Activated CD8-positive, alpha-beta T cell treated with anti-CD3 and anti-CD28 coated beads for 36 hours (primary cell): ENCODE measurements at regions not wholly inside any gene's neighbourhood (a gene's known extent, or its start where the extent isn't known, plus 50 kb on each side); places are given as distances from the start of the nearest gene placed in this dataset.

Experiments
- ATAC-seq: fragments of 200-7000 bp; cut with Tn5 transposase; one replicate; pipeline ENCODE4 v1.10.0; 2021; ENCODE audit warnings: mild to moderate bottlenecking, moderate library complexity
- CTCF ChIA-PET: fragments of 350-600 bp; sonication (Branson Sonifier 250); formaldehyde crosslinking; loops from one replicate; lab custom pipeline; 2021; ENCODE audit warnings: antibody characterized with exemption; lab: Charles Lee
- POLR2A ChIA-PET: fragments of 350-600 bp; sonication (Branson Sonifier 250); formaldehyde crosslinking; loops from one replicate; lab custom pipeline; 2021; ENCODE audit warnings: antibody characterized with exemption; lab: Charles Lee
- DNase-seq: peaks from one replicate; pipeline ENCODE4 v3.0.0-alpha.2; 2020
- H3K27ac Mint-ChIP-seq: one replicate; pipeline ENCODE4 v1.8.0; 2021; ENCODE audit warnings: mild to moderate bottlenecking, mixed read lengths
- H3K27me3 Mint-ChIP-seq: one replicate; pipeline ENCODE4 v1.8.0; 2021; ENCODE audit warnings: mixed read lengths
- H3K36me3 Mint-ChIP-seq: one replicate; pipeline ENCODE4 v1.8.0; 2021; ENCODE audit warnings: low read depth, mixed read lengths
- H3K4me1 Mint-ChIP-seq: one replicate; pipeline ENCODE4 v1.8.0; 2021; ENCODE audit warnings: low read depth, mixed read lengths
- H3K4me3 Mint-ChIP-seq: one replicate; pipeline ENCODE4 v1.8.0; 2021; ENCODE audit warnings: mild to moderate bottlenecking, moderate library complexity, mixed read lengths
- H3K9me3 Mint-ChIP-seq: one replicate; pipeline ENCODE4 v1.8.0; 2021; ENCODE audit warnings: mixed read lengths
- CTCF ChIP-seq: fragments of 200-600 bp; IDR thresholded peaks from one replicate; pipeline ENCODE4 v1.8.0; 2022; ENCODE audit warnings: antibody characterized with exemption, mild to moderate bottlenecking
- intact Hi-C: fragments of 100-400 bp; cut with micrococcal nuclease; formaldehyde crosslinking; loops from one replicate; pipeline ENCODE4 v1.10.0; 2022

DNA sequence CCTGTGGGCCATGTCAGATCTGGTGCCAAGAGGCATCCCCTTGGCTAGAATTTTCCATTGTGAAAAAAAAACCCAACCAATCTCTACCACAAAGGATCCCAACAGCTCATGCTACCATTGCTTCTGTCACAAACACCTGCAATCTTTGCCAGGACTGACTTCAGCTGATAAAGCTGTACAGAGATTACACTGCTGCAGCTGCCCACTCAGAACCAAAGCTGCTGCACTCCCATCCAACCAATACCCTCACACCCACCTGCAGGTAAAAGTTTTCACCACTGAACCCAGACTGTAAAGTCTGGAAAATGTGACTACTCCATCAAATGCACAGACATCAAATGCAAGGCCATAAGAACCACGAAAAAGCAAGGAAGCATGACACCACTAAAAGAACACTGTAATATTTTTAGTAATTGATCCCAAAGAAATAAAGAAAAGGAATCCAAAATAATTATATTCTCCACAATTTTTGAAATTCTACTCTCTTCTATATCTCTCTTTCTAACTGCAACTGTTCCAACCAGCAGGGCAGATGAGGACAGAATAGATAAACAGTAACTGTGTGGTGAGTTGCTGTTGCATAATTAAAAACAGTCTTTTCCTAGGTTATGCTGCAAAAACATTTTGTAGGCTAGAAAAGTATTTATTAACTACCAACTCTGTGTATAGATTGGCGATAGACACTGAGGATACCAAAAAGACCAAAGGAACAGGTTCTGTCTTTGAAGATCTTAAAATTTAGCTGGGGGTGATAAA lies 128.0 kb upstream of the MCHR2 start:
- Mint-ChIP-seq H3K9me3 (no peaks in the 10 kb centered on the region), H3K27me3 (peaks cover 7% of the 10 kb centered on the region), H3K4me3 (no peak overlapping the region), H3K27ac (no peak overlapping the region), H3K4me1 (no peaks in the 10 kb centered on the region), H3K36me3 (no peaks in the 10 kb centered on the region)
- intact Hi-C loops: no loop called here
- TF ChIP-seq CTCF: no peak
- CTCF ChIA-PET: interaction anchor here (0.6 to 1.7 kb wide), 3 partner anchors 15 to 254 kb away, joined by 3 to 5 read pairs (median 4); no protein-coding TSS in a partner anchor
- POLR2A ChIA-PET: no interaction called here
- no peak for DNase-seq
- no peak for ATAC-seq

DNA sequence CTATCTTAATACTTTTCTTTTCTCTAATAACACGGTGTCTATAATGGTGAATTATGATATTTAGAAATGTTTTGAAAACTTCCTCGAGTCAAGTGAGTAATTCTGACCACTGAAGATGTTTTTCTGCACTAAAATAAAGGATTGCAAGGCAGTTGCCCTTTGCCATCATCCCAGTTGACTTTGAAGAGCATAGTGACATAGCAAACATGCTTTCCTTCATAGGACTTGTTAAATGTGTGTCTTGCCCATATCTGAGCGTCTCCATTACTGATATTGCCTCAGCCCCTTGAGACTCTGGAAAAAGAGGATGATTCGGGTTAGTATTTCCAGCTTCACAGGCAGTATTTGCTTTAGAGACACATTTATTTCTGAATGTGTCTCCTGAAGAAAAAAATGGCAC lies 125.2 kb upstream of the MCHR2 start:
- Mint-ChIP-seq H3K36me3 (no peaks in the 10 kb centered on the region), H3K27me3 (peaks cover 9% of the 10 kb centered on the region), H3K27ac (no peak overlapping the region), H3K4me1 (no peaks in the 10 kb centered on the region), H3K9me3 (no peaks in the 10 kb centered on the region), H3K4me3 (no peak overlapping the region)
- ATAC-seq (no peak), DNase-seq (no peak)
- intact Hi-C loops: no loop called here
- ChIA-PET POLR2A (no interaction called here), CTCF (no interaction called here)
- no peak for TF ChIP-seq CTCF

DNA sequence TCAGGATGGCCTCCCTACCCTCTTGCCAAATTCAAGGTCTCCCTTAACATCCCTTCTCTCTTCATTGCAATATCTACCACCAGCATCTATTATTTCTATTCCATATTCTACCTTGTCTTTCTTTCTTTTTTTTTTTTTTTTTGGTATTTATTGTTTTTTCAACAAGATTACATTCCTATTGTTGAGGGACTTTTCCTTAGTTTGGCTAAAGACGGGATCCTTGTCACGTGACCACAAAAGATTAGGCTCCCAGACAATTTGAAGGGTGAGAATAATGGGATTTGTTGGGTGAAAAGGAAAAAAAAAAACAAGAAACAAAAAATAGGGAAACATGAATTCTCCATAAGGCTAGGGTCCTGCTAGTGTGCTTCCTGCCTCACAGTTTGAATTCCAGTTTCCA lies 124.3 kb upstream of the MCHR2 start:
- Mint-ChIP-seq H3K27me3 (peaks cover 8% of the 10 kb centered on the region), H3K4me3 (no peak overlapping the region), H3K9me3 (no peaks in the 10 kb centered on the region), H3K27ac (no peak overlapping the region), H3K36me3 (no peaks in the 10 kb centered on the region), H3K4me1 (no peaks in the 10 kb centered on the region)
- POLR2A ChIA-PET: no interaction called here
- ATAC-seq (no peak), DNase-seq (no peak)
- CTCF ChIA-PET: no interaction called here
- TF ChIP-seq CTCF: no peak
- intact Hi-C loops: no loop called here

DNA sequence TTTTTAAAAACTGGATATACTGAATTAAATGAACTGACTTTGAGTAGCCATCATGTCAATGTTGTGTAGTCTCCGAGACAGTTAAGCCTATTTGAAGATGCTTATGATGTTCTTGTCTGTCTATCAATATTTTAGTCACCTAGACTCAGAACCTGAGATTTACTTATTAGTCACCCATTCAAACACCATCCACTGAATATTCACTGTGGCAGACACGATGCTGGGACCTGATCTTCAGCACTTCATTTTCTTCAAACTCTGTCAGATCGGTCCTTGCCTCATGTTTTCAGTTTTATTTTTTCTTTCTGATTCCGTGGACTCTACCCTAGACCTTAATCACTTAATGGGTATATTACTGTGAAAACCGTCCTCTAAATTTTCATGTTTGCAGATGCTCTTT lies 123.7 kb upstream of the MCHR2 start:
- H3K27ac Mint-ChIP-seq: no peak overlapping the region

More for the DNA sequence above, 123.7 kb upstream of the MCHR2 start:
- no peak for DNase-seq
- no peaks in the 10 kb centered on the region for H3K36me3 Mint-ChIP-seq
- H3K9me3 Mint-ChIP-seq: no peaks in the 10 kb centered on the region
- H3K4me3 Mint-ChIP-seq: no peak overlapping the region
- ChIA-PET CTCF (interaction anchor here (0.8 to 1.6 kb wide), 8 partner anchors 11 to 556 kb away, joined by 3 to 4 read pairs (median 3); no protein-coding TSS in a partner anchor), POLR2A (no interaction called here)
- TF ChIP-seq CTCF: no peak
- intact Hi-C loops: loop anchor here (2.0 kb wide), 1 partner anchor 361 kb away; no protein-coding TSS in a partner anchor
- no peak for ATAC-seq
- H3K4me1 Mint-ChIP-seq: no peaks in the 10 kb centered on the region
- peaks cover 11% of the 10 kb centered on the region for H3K27me3 Mint-ChIP-seq
